CD4-positive, alpha-beta T cell treated with Interleukin-4 for 1 hour (primary cell): ENCODE measurements at regions not wholly inside any gene's neighbourhood (a gene's known extent, or its start where the extent isn't known, plus 50 kb on each side); places are given as distances from the start of the nearest gene placed in this dataset.

Experiments used
- DNase-seq, 2 donors: peaks; one replicate each; pipeline ENCODE4 v3.0.0-alpha.2; 2020 to 2022

- no peak for DNase-seq
These were observed 104.6 kb downstream of the ACKR3 start for GRCh38 chr2:236674238-236674637.

- no peak for DNase-seq
These were observed 105.0 kb downstream of the ACKR3 start for GRCh38 chr2:236674646-236675045.

GRCh38 chr2:236675051-236675450, 105.4 kb downstream of the ACKR3 start:
- no peak for DNase-seq

GRCh38 chr2:236675526-236675925, 105.9 kb downstream of the ACKR3 start:
- no peak for DNase-seq

GRCh38 chr2:236676136-236676873, 106.7 kb downstream of the ACKR3 start:
- DNase-seq, result no peak

- DNase-seq, result no peak
These were observed 107.7 kb downstream of the ACKR3 start for GRCh38 chr2:236677368-236677767.

DNA sequence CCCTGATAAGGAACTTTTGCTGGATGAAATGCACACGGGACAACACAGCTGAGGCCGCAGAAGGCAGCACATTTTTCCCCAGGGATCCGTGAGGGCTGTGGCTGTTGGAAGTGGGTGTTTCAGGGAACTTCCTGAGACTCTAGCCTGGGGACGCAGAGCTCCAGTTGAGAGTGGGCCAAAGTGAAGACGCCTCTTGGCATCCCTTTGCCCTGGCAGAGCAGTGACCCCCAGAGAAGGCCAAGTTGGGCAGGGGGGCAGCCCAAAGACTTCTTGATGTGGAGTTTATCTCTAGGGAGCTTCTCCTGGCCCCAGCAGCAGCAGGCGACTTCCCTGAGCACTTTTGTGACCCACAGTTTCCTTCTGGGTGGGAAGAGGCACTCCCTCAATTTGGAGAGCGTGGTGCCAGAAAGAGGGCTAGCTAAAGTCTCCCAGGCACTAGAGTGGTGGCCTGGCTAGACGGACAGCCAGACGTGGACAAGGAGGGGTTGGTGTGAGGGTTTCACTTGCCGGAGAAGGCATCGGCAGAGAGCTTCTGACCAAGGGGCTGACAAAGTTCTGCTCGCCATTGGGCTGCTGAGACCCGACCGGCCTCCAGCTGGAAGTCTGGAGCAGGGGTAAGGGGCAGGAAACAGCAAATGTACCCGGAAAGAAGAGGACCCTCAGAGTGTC, 108.8 kb downstream of the ACKR3 start:
- DNase-seq, result no peak

- no peak for DNase-seq
These were observed 110.5 kb downstream of the ACKR3 start for GRCh38 chr2:236679884-236680860.

GRCh38 chr2:236682651-236683422, 113.2 kb downstream of the ACKR3 start:
- no peak for DNase-seq

GRCh38 chr2:236684504-236685256, 115.1 kb downstream of the ACKR3 start:
- no peak for DNase-seq

- DNase-seq, result no peak
These were observed 115.7 kb downstream of the ACKR3 start for GRCh38 chr2:236685361-236685760.

DNA sequence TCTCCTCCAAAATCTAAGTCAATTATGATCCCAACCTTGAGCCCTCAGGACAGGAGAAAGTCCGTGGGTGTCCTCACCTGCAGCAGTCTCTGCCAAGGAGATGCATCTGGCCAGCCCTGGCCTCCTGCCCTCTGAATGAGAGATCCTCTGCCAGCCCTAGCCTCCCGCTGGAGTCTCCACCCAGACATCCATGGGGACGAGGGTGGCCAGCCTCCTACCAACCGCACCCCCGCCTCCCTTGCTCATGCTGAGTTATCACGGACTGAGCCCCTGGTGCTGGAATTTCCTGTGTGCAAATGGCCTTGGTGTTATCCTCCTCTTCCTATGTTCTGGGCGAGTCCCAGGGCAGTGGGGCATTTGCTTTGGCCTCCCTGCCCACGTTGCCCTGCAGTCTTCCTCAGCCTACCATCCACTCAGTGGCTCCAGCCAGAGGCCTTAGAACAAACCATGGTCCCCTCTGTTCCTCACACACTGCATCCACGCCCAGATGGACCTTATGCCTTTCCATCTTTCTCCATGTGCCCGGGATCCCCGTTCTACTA, 116.4 kb downstream of the ACKR3 start:
- no peak for DNase-seq

- no peak for DNase-seq
These were observed 116.9 kb downstream of the ACKR3 start for GRCh38 chr2:236686561-236686960.

DNA sequence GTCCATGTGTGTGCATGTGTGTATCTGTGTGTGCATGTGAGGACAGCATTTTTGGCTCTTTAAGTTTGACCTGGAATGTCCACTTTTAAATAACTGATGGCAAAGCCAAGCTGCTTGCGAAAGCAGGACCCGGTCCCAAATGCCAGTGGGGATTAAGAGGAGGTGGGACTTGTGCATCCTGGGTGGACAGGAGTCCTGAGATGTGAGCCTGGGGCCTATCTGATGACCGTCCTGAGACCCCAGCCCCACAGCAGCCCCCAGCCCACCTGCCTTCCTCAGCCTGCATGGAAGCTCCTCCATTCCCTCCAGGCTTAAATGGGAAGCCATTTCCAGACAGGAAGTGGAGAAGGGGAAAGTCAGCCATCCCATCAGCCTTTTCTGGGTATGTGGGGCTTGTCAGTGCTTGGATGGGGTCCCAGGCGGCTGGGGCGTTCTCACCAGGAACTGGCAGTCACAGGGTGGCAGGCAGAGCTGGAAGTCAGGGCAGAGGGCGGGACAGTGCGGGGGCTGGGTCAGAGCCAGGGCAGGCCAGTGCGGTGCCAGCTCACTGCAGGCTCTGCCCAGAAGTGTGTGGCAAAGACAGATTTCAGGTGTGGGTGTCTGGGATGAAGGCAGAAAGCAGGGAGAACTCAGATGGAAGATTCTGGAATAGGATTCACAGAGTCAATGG, 117.8 kb downstream of the ACKR3 start:
- DNase-seq, result no peak

GRCh38 chr2:236688157-236688556, 118.5 kb downstream of the ACKR3 start:
- no peak for DNase-seq

GRCh38 chr2:236688563-236689392, 119.2 kb downstream of the ACKR3 start:
- DNase-seq, result no peak

DNA sequence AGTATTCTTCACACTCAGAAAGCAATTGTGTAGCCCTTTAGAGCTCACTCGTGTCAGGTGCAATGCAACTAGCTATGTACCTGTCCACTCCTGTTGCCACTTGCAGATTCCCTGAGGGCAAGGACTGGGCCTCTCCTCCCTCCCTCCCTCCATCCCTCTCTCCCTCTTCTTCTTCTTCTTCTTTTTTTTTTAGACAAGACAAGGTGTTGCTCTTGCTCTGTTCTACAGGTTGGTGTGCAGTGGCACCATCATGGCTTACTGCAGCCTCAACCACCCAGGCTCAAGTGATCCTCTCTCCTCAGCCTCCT, 119.7 kb downstream of the ACKR3 start:
- no peak for DNase-seq

DNA sequence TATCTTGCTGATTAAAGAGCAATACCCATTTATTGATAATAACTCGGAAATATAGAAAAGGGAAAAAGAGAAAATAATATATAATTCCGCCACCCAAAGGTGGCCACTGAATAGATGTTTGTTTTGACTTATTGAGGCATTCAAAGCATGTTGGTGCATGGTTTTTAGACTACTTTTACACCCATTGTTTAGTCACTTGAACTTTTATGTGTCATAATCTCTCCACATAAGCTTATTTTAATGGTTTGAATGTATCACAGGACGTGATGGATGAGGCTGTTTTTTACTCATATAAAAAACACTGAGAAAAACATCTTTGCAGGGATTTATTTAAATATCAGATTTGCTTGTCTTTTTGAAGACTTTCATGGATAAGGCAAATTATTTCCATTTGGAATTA, 120.4 kb downstream of the ACKR3 start:
- no peak for DNase-seq

GRCh38 chr2:236690726-236691125, 121.1 kb downstream of the ACKR3 start:
- no peak for DNase-seq

GRCh38 chr2:236691799-236692167, 122.2 kb downstream of the ACKR3 start:
- no peak for DNase-seq
